AG09309 (cell line): ENCODE measurements at regions not wholly inside any gene's neighbourhood (a gene's known extent, or its start where the extent isn't known, plus 50 kb on each side); places are given as distances from the start of the nearest gene placed in this dataset.

Experiments
- DNase-seq: peaks from one replicate; pipeline ENCODE4 v3.0.0-alpha.2; 2010; ENCODE audit warnings: low read depth
- H3K4me3 ChIP-seq: 2 replicates; pipeline ENCODE4 v1.5.1; 2011; ENCODE audit warnings: mild to moderate bottlenecking, low read depth, low read length, moderate library complexity; ENCODE audit not compliant: control insufficient read depth
- TF ChIP-seq, protein P1 (sequence below): IDR thresholded peaks from 2 replicates; pipeline ENCODE4 v1.5.1; 2011; ENCODE audit warnings: mild to moderate bottlenecking, low read depth, low read length, inconsistent platforms; ENCODE audit not compliant: insufficient read depth, control insufficient read depth; ENCODE audit errors: missing control alignments

DNA sequence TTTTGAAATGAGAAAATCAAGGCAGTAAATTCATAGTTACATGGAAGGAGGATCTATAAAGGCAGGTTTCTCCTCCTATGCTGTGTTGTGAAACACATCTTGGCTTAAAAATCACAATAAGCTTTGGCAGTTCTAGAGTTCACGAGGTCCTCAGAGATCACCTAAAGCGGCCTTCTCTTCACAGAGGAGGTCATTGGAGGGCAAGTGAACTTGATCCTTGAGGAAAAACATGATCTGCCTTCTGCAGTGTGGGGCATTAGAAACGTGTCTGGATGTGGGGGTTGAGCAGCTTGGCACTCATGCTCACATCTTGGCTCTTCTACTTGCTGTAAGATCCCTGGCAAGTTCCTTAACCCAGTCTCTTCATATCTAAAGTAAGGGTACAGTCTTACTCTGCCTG, 96.1 kb upstream of the BMPER start:
- no peak for DNase-seq
- no peak overlapping the region for H3K4me3 ChIP-seq
- TF ChIP-seq, protein P1, sequence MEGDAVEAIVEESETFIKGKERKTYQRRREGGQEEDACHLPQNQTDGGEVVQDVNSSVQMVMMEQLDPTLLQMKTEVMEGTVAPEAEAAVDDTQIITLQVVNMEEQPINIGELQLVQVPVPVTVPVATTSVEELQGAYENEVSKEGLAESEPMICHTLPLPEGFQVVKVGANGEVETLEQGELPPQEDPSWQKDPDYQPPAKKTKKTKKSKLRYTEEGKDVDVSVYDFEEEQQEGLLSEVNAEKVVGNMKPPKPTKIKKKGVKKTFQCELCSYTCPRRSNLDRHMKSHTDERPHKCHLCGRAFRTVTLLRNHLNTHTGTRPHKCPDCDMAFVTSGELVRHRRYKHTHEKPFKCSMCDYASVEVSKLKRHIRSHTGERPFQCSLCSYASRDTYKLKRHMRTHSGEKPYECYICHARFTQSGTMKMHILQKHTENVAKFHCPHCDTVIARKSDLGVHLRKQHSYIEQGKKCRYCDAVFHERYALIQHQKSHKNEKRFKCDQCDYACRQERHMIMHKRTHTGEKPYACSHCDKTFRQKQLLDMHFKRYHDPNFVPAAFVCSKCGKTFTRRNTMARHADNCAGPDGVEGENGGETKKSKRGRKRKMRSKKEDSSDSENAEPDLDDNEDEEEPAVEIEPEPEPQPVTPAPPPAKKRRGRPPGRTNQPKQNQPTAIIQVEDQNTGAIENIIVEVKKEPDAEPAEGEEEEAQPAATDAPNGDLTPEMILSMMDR: no peak

DNA sequence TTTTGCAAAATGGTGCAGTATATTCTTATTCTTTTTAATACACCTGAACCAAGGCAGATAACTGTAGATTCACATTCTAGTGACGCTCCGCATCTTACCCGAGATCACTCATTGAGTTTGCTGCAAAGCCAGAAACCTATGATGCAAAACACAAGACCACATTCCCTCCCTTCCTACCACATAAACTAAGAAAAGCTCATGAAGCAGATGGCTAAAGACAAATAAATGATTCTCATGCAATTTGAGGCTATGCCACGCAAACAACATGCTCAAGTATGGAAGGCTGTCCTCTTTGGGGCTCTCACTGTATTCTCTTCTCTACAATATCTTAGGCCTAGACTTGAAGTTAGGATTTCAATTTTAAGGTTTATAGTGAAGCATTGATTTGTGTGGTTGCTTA, 95.0 kb upstream of the BMPER start:
- DNase-seq: no peak
- TF ChIP-seq, protein P1: no peak

DNA sequence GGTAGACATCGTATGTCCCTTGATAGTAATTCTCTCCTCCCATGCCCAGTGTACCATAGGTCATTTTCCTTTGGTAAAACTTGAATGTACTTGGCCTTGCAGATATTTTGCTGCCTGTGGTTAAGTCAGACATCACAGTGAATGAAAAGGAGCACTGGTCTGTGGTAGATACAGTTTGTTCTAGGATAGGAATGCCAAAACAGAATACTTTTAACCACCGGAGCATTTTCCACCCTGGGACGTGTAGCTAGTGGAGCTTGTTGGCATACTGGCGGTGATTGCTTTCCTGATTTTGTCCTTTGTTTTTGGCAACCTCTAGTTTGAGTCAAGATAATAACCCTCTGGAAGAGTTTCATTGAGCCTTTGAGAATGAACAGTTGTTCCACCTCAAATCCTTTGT, 92.0 kb upstream of the BMPER start:
- DNase-seq: no peak
- TF ChIP-seq, protein P1: no peak
- H3K4me3 ChIP-seq: no peak overlapping the region

More for the DNA sequence above, 95.0 kb upstream of the BMPER start:
- H3K4me3 ChIP-seq: no peak overlapping the region

DNA sequence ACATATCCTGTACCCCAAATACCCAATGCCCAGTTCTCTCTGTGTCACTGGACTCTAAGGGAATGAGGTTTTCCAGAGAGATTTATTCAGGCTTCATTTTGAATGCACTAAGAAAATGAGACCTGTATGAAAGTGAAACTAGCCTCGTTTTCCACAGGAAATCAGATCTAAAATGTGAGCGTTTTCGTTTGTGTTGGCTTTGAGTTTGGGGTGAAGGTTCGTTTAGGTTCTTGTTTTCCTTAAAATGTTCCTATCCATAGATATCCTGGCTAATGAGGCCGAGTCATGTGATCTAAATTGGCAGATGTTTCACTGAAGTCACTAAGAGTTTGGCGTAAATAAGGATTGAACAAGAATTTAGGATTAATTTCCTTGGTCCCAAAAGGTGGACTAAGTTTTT, 90.9 kb upstream of the BMPER start:
- DNase-seq: no peak
- TF ChIP-seq, protein P1: no peak

DNA sequence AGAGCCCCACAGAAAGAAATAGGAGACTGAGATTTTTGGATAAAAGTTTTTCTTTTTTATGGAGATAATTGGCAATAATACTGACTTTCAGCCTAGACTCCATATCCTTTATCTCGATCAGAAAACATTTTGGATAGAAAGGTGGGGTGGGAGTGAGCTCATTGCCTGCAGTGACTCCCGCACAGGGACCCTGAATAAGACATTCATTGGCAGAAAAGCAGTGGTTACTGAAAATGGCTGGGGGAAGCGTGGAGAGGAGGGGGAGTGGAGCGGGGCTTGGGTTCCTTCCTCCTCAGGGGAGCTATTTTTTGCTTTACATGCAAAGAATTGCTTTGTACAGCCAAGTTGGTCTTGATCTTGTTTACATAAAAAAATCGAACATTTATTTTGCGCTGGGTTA, 90.4 kb upstream of the BMPER start:
- TF ChIP-seq, protein P1: no peak
- no peak for DNase-seq
- H3K4me3 ChIP-seq: no peak overlapping the region

More for the DNA sequence above, 90.9 kb upstream of the BMPER start:
- no peak overlapping the region for H3K4me3 ChIP-seq

DNA sequence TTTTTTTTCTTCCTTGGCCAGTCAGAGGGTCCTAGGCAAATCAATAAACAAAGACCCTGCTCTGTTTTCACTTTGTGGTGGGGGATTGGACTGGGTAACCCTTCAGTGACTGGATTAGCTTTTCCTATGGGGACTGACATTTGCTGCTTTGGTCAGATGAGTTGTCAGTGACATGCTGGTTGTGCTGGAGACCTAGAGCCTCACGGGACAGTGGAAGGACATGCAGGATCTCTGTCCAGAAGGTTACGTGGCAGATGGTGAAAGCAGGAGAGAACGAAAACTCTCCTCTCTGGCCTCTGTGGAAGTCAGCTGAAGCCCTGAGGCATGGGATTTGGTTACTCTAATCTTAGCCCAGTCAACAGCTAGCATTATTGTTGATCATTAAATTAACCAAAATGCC, 90.0 kb upstream of the BMPER start:
- TF ChIP-seq, protein P1: no peak

DNA sequence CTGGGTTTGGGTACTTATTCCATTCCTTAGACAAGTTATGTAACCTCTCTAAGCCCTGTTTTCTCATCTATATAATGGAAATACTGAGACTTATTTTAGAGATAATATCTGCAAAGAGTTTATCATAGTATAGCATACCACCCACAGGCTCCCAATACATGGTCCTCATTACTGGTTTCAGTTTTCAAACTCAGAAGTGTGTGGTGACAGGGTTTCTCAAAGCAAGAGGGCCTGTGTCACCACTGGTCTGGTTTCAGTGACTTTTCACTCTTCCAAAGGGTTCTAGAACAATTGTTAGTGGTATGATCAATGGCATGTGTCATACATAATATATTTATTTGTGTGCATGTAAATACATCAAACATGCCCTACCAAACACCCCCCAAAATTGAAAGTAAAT, 89.2 kb upstream of the BMPER start:
- no peak for DNase-seq
- TF ChIP-seq, protein P1: no peak
- H3K4me3 ChIP-seq: no peak overlapping the region

More for the DNA sequence above, 90.0 kb upstream of the BMPER start:
- no peak for DNase-seq
- no peak overlapping the region for H3K4me3 ChIP-seq
